RWPE1 (cell line): ENCODE measurements at regions not wholly inside any gene's neighbourhood (a gene's known extent, or its start where the extent isn't known, plus 50 kb on each side); places are given as distances from the start of the nearest gene placed in this dataset.

Source experiments
- CTCF ChIA-PET: fragments of 350-600 bp; sonication (Branson Sonifier 250); formaldehyde crosslinking; extraction: SDS; loops from one replicate; lab custom pipeline; 2021; lab: Yijun Ruan, JAX
- POLR2A ChIA-PET: fragments of 400-600 bp; formaldehyde crosslinking; extraction: SDS; loops from one replicate; lab custom pipeline; 2020; ENCODE audit warnings: antibody characterized with exemption; ENCODE audit not compliant: low non-redundant PET; lab: Yijun Ruan, JAX
- DNase-seq: peaks from one replicate; pipeline ENCODE4 v3.0.0; 2012; ENCODE audit warnings: low spot score
- H3K27ac ChIP-seq: fragments of 450-650 bp; 2 replicates; pipeline ENCODE4 v1.5.1; 2017
- TF ChIP-seq, protein P1 (sequence below): fragments of 450-650 bp; conservative IDR thresholded peaks from 2 replicates; pipeline ENCODE4 v1.5.1; 2017; ENCODE audit warnings: low read depth, mild to moderate bottlenecking

DNA sequence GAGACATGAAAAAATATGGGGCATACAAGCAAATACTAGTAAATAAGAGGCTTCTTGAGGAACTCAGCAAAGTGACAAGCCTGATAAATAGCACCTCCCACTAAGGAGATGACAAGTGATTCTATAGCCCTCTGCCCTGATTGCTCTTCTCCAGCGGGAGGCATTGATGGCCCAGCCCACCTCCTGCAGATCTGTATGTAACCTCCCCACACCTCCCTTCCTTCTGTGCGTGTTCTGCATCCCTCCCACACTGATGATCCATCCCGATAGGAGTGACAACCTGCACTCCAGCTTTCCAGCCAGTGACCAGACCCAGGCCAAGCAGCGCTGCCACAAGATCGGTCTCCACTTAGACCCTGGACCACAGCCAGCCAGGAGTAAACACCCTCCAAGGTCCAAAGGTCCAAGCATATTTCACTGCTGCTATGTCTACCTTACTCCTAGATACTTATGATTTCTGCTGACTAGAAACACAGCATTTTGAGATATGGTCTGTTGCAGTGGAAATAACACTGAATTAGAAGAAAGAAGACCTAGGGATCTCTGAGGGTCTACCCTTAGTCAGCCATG lies 176.1 kb downstream of the BRINP2 start:
- no peak for DNase-seq
- CTCF ChIA-PET: interaction anchor here (0.7 kb wide), 1 partner anchor 9 kb away, joined by 4 read pairs; no protein-coding TSS in a partner anchor
- POLR2A ChIA-PET: no interaction called here
- no peak overlapping the region for H3K27ac ChIP-seq
- TF ChIP-seq, protein P1, sequence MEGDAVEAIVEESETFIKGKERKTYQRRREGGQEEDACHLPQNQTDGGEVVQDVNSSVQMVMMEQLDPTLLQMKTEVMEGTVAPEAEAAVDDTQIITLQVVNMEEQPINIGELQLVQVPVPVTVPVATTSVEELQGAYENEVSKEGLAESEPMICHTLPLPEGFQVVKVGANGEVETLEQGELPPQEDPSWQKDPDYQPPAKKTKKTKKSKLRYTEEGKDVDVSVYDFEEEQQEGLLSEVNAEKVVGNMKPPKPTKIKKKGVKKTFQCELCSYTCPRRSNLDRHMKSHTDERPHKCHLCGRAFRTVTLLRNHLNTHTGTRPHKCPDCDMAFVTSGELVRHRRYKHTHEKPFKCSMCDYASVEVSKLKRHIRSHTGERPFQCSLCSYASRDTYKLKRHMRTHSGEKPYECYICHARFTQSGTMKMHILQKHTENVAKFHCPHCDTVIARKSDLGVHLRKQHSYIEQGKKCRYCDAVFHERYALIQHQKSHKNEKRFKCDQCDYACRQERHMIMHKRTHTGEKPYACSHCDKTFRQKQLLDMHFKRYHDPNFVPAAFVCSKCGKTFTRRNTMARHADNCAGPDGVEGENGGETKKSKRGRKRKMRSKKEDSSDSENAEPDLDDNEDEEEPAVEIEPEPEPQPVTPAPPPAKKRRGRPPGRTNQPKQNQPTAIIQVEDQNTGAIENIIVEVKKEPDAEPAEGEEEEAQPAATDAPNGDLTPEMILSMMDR: no peak

DNA sequence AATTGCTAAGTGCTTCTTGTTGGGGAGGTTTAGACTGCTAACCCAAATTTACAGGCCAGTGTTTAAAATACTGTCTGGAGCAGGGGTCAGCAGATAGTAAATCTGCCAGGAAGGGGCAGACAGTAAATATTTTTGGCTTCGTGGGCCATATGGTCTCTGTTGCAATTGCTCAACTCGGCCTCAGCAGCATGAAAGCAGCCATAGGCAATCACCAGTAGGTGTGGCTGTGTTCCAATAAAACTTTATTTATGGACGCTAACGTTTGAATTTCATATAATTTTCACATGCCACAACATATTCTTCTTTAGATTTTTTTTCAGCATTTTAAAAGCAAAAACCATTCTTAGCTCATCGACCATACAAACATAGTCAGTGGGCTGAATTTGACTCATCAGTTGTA lies 172.7 kb downstream of the BRINP2 start:
- TF ChIP-seq, protein P1: no peak
- ChIA-PET CTCF (interaction anchor here (0.8 kb wide), 1 partner anchor 32 kb away, joined by 3 read pairs; no protein-coding TSS in a partner anchor), POLR2A (no interaction called here)
- H3K27ac ChIP-seq: no peak overlapping the region
- no peak for DNase-seq

DNA sequence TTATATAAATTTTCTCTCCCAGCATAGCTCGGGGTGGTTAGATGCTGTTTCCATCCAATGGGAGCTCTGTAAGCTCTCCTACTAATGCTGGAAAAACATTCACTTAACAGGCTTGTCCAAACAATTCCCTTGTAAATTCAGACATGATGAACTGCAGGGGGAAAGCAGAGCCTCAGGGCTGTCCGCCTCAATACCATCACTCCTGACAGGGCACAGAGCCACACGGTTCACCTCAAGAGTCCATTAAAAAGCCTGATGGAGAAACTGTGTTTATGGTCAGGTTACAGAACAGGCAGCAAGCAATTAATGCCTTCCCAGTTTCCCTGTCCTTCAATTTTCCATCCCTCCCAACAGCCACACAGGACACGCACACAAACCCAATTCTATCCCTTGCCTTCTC lies 171.0 kb downstream of the BRINP2 start:
- CTCF ChIA-PET: interaction anchor here (0.6 kb wide), 1 partner anchor 50 kb away, joined by 4 read pairs; no protein-coding TSS in a partner anchor
- TF ChIP-seq, protein P1: no peak

DNA sequence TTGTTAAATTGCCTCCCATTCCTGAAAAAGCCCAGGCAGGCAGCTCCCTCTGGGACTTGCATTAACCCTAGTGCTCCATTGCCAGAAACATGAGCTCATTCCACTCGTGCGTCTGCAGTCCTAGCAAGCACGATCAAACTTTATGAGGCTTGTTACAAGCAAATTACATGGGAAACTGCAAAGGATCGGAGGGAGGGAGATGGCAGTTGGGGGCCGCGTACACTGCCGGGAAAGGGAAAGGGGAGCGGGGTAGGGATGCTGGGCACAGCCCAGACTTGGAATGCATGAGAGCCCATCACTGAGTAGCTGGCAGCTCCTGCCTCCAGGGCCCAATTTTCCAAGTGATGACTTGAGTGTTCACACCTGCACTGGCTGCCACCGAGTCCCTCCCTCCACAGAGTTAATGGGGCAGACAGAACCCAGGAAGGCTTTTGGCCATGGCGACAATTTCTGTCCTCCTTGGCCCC lies 169.9 kb downstream of the BRINP2 start:
- ChIA-PET CTCF (no interaction called here), POLR2A (no interaction called here)
- TF ChIP-seq, protein P1: no peak
- no peak for DNase-seq
- H3K27ac ChIP-seq: no peak overlapping the region

More for the DNA sequence above, 171.0 kb downstream of the BRINP2 start:
- POLR2A ChIA-PET: no interaction called here
- DNase-seq: no peak
- no peak overlapping the region for H3K27ac ChIP-seq

DNA sequence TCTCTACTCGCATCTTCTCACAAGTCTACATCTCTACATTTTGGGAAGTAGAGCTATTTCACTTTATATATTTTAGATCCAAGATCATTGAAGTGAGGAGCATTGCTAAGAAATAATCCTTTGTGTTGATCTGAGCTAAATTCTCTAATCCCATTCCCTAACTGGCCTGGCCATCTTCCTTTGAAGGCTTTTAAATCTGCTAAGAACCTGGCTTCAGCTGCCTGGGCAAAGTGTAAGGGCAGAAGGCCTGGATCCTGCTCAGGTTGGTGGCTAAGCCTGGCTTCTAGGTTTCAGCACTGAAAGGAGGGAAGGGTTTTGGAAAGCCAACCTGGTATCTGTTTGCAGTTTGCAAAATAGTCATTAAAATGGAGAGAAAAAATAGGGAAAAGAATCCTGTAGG lies 167.6 kb downstream of the BRINP2 start:
- POLR2A ChIA-PET: no interaction called here
- no peak overlapping the region for H3K27ac ChIP-seq
- no peak for DNase-seq
- CTCF ChIA-PET: no interaction called here
- TF ChIP-seq, protein P1: no peak

DNA sequence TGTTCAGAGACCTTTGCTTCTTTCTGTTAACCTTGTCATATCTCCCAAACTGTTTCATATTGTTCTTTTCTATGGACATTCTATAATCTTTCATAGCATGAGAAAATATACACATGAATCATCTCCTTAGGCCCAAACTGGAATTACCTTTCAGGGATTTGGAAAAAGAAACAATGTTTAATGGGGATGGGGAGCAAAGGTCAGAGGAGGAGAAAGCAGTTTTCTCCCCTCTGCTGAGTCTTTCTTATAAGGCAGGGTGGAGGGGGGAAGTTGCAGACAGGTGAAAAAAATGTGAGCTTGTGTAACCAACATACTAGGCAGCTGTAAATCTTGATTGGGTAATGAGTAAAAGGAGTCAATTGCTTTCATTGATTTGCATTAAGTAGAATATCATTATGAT lies 164.1 kb downstream of the BRINP2 start:
- CTCF ChIA-PET: interaction anchor here (1.1 kb wide), 1 partner anchor 26 kb away, joined by 3 read pairs; no protein-coding TSS in a partner anchor
- POLR2A ChIA-PET: no interaction called here
- TF ChIP-seq, protein P1: no peak

More for the DNA sequence above, 164.1 kb downstream of the BRINP2 start:
- no peak overlapping the region for H3K27ac ChIP-seq
- no peak for DNase-seq
